Colonic mucosa (tissue), 4 donors: ENCODE measurements at regions not wholly inside any gene's neighbourhood (a gene's known extent, or its start where the extent isn't known, plus 50 kb on each side); places are given as distances from the start of the nearest gene placed in this dataset.

Experiments used
- DNase-seq: peaks from one replicate; pipeline ENCODE4 v3.0.0-alpha.2; 2020
- H3K27ac ChIP-seq: fragments of 200-600 bp; one replicate; pipeline ENCODE4 v1.8.0; 2021
- H3K27me3 ChIP-seq: fragments of 200-600 bp; one replicate; pipeline ENCODE4 v1.8.0; 2021
- H3K36me3 ChIP-seq: fragments of 200-600 bp; one replicate; pipeline ENCODE4 v1.8.0; 2021
- H3K4me1 ChIP-seq: fragments of 200-600 bp; one replicate; pipeline ENCODE4 v1.8.0; 2021; ENCODE audit warnings: mild to moderate bottlenecking
- H3K4me3 ChIP-seq: fragments of 200-600 bp; one replicate; pipeline ENCODE4 v1.8.0; 2021
- H3K9ac ChIP-seq, 2 donors: one replicate each; pipeline ENCODE4 v1.7.0; 2013; ENCODE audit warnings: control low read depth in 2 of 2, low read depth in 2 of 2, low read length in 2 of 2
- H3K9me3 ChIP-seq: fragments of 200-600 bp; one replicate; pipeline ENCODE4 v1.8.0; 2021
- intact Hi-C: fragments of 100-400 bp; cut with DNase I; formaldehyde crosslinking; loops from one replicate; pipeline ENCODE4 v1.14.1; 2022
- TF ChIP-seq, protein P1 (sequence below): fragments of 200-600 bp; IDR thresholded peaks from one replicate; pipeline ENCODE4 v1.8.0; 2022; ENCODE audit warnings: antibody characterized with exemption, mild to moderate bottlenecking
- donor health status: healthy.
- donor health status: DM: no; HTN: no; CAD: no.
- donor health status: DM: no; HTN: no; CAD: no.

DNA sequence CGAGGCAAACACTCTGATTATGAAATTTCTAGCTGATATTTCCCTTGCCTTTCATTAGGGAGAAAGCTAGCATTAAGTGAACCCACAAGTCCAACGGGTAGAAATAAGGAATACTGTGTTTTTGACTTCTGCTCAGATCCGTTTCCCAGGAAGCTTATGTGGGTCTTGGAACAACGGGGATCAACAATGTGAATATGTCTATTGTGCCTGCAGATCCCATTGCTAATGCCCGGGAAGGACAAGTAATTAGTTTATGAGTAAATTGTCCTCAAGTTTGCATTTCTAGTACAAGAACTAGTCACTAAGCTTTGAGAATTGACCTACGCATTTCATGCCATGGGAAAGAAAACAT, 236.4 kb downstream of the UACA start:
- peaks cover 18% of the 10 kb centered on the region for H3K4me1 ChIP-seq
- peak; percentile 7 for DNase-seq
- TF ChIP-seq, protein P1, sequence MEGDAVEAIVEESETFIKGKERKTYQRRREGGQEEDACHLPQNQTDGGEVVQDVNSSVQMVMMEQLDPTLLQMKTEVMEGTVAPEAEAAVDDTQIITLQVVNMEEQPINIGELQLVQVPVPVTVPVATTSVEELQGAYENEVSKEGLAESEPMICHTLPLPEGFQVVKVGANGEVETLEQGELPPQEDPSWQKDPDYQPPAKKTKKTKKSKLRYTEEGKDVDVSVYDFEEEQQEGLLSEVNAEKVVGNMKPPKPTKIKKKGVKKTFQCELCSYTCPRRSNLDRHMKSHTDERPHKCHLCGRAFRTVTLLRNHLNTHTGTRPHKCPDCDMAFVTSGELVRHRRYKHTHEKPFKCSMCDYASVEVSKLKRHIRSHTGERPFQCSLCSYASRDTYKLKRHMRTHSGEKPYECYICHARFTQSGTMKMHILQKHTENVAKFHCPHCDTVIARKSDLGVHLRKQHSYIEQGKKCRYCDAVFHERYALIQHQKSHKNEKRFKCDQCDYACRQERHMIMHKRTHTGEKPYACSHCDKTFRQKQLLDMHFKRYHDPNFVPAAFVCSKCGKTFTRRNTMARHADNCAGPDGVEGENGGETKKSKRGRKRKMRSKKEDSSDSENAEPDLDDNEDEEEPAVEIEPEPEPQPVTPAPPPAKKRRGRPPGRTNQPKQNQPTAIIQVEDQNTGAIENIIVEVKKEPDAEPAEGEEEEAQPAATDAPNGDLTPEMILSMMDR = no peak
- H3K9me3 ChIP-seq = no peaks in the 10 kb centered on the region
- H3K27ac ChIP-seq = no peak overlapping the region
- no peaks in the 10 kb centered on the region for H3K27me3 ChIP-seq
- H3K4me3 ChIP-seq = no peak overlapping the region
- intact Hi-C loops = no loop called here
- H3K36me3 ChIP-seq = no peaks in the 10 kb centered on the region
- no peak overlapping the region for H3K9ac ChIP-seq

DNA sequence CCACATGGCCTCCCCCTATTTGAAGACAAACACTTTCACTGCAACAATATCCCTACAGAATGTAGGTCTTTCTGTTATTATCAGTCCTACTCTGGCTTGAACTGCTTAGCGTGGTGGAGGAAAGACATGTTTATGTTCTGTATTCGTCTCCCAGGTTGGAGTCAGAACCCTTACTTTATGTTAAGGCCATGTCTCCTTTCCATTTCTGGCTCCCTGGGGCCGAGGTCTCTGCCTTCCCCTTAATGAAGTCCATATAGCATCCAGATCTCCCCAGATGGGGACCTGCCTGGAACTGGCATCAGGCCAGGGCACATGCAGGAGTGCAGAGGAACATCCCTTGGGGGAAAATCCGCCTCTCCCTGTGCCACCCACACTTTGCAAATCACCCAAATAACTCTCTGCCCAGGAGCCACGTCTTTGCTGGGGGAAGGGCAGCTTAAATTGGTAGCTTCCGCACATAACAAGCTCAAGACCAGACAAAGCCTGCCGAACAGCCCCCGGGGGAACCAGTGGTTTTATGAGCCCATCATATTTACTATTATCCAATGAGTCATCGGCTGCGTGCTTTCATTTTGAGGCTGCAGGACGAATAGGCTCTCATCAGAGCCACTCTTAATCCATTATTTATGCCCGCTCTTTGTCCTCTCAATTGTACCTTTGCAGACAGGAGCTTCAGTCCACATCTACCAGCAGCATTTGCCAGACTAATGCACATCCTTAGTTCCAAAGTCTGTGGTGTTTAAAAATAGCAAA, 237.0 kb downstream of the UACA start:
- Histone ChIP-seq H3K27me3 (no peaks in the 10 kb centered on the region), H3K4me3 (no peak overlapping the region), H3K9me3 (no peaks in the 10 kb centered on the region), H3K36me3 (no peaks in the 10 kb centered on the region), H3K4me1 (peaks cover 18% of the 10 kb centered on the region), H3K27ac (no peak overlapping the region), H3K9ac (no peak overlapping the region)
- peak; percentile 48 for DNase-seq
- intact Hi-C loops = no loop called here
- TF ChIP-seq, protein P1 = no peak

DNA sequence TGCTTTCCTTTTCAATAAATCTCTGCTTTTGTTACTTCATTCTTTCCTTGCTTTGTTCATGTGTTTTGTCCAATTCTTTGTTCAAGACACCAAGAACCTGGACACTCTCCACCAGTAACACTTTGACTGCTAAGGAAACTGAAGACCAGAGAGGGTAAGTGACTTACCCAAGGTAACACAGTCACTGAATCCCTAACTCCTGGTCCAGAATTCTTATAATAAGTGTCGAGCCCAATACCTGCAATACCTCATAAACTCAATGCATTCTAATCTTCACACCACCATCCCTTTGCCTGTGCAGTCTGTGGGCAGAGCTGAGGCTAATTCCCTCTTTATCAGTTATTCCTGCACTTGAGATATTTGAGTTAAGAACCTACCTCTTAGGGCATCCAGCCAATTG, 237.8 kb downstream of the UACA start:
- Histone ChIP-seq H3K27me3 (no peaks in the 10 kb centered on the region), H3K4me3 (no peak overlapping the region), H3K4me1 (peaks cover 18% of the 10 kb centered on the region), H3K36me3 (no peaks in the 10 kb centered on the region), H3K27ac (no peak overlapping the region), H3K9ac (no peak overlapping the region), H3K9me3 (no peaks in the 10 kb centered on the region)
- intact Hi-C loops = no loop called here
- DNase-seq = no peak
- TF ChIP-seq, protein P1 = no peak

DNA sequence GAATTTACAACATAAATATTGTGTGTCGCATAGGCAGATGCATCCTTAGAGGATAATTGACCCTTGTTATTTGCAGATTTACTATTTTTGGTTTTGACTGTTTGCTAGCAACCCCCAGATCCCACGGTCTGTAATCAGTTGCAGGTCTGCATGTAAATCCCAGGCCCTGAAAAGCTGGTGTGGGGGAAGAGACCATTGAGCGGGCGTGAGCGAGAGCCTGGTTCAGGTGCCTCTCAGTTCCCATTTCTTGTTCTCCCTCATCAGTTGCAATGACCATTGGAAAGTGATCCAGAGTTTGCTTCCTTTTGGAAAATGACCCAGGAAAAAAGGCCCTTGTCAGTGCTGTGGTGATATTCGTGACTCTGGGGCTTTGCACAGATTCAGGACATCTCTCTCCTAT, 238.9 kb downstream of the UACA start:
- H3K4me3 ChIP-seq = no peak overlapping the region
- TF ChIP-seq, protein P1 = no peak
- no peaks in the 10 kb centered on the region for H3K27me3 ChIP-seq
- H3K4me1 ChIP-seq = peaks cover 18% of the 10 kb centered on the region
- DNase-seq = no peak
- H3K27ac ChIP-seq = no peak overlapping the region
- no peaks in the 10 kb centered on the region for H3K36me3 ChIP-seq
- H3K9me3 ChIP-seq = no peaks in the 10 kb centered on the region
- intact Hi-C loops = no loop called here
- H3K9ac ChIP-seq = no peak overlapping the region

DNA sequence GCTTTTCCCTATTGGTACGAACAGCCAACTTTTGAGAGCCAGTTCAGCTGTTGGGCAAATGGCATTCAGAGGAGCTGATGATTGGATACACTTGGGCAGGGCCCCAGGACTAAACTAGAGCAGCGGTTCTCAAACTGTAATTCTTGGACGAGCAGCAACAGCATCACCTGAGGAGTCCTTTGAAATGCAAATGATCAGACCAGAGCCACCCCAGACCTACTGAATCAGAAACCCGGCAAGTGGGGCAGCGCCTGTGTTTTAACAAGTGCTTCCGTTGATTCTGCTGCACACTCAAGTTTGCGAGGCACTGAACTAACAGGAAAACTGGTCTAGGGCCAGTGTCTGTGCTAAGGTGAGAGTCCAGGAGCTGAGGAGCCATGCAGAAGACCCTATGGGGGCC, 239.7 kb downstream of the UACA start:
- Histone ChIP-seq H3K9ac (no peak overlapping the region), H3K27ac (no peak overlapping the region), H3K36me3 (no peaks in the 10 kb centered on the region), H3K27me3 (no peaks in the 10 kb centered on the region), H3K9me3 (no peaks in the 10 kb centered on the region), H3K4me3 (no peak overlapping the region), H3K4me1 (peaks cover 18% of the 10 kb centered on the region)
- intact Hi-C loops = no loop called here
- TF ChIP-seq, protein P1 = no peak
- DNase-seq = no peak
